ENCODE measurements at regions not wholly inside any gene's neighbourhood (a gene's known extent, or its start where the extent isn't known, plus 50 kb on each side); places are given as distances from the start of the nearest gene placed in this dataset.

- no peak for DNase-seq (ENCODE audit: low read depth, low spot score)
These were observed 251.3 kb upstream of the PLET1 start for GRCh38 chr11:112511911-112512310.

- DNase-seq (ENCODE audit: low read depth, low spot score), result no peak
These were observed 252.8 kb upstream of the PLET1 start for GRCh38 chr11:112513417-112513816.

GRCh38 chr11:112514011-112514740 lies 253.5 kb upstream of the PLET1 start:
- no peak for DNase-seq (ENCODE audit: low read depth, low spot score)

- DNase-seq (ENCODE audit: low read depth, low spot score), result no peak
These were observed 255.6 kb upstream of the PLET1 start for GRCh38 chr11:112516261-112516660.

GRCh38 chr11:112516755-112517154 lies 256.1 kb upstream of the PLET1 start:
- no peak for DNase-seq (ENCODE audit: low read depth, low spot score)

GRCh38 chr11:112518371-112518770 lies 257.7 kb upstream of the PLET1 start:
- DNase-seq (ENCODE audit: low read depth, low spot score), result no peak

GRCh38 chr11:112519751-112520150 lies 259.1 kb upstream of the PLET1 start:
- no peak for DNase-seq (ENCODE audit: low read depth, low spot score)

- DNase-seq (ENCODE audit: low read depth, low spot score), result no peak
These were observed 259.7 kb upstream of the PLET1 start for GRCh38 chr11:112520354-112520753.

GRCh38 chr11:112522536-112522935 lies 261.9 kb upstream of the PLET1 start:
- DNase-seq (ENCODE audit: low read depth, low spot score), result no peak

- no peak for DNase-seq (ENCODE audit: low read depth, low spot score)
These were observed 262.4 kb upstream of the PLET1 start for GRCh38 chr11:112523031-112523430.

GRCh38 chr11:112523477-112523876 lies 262.8 kb upstream of the PLET1 start:
- DNase-seq (ENCODE audit: low read depth, low spot score), result no peak

GRCh38 chr11:112523951-112524350 lies 263.3 kb upstream of the PLET1 start:
- no peak for DNase-seq (ENCODE audit: low read depth, low spot score)

- DNase-seq (ENCODE audit: low read depth, low spot score), result no peak
These were observed 264.1 kb upstream of the PLET1 start for GRCh38 chr11:112524798-112525197.

- DNase-seq (ENCODE audit: low read depth, low spot score), result peak; percentile 46
These were observed 264.6 kb upstream of the PLET1 start for GRCh38 chr11:112525270-112525669.

- no peak for DNase-seq (ENCODE audit: low read depth, low spot score)
These were observed 265.4 kb upstream of the PLET1 start for GRCh38 chr11:112525844-112526590.

- no peak for DNase-seq (ENCODE audit: low read depth, low spot score)
These were observed 266.2 kb upstream of the PLET1 start for GRCh38 chr11:112526699-112527416.

GRCh38 chr11:112529071-112529470 lies 268.4 kb upstream of the PLET1 start:
- no peak for DNase-seq (ENCODE audit: low read depth, low spot score)

GRCh38 chr11:112532506-112532905 lies 271.8 kb upstream of the PLET1 start:
- DNase-seq (ENCODE audit: low read depth, low spot score), result no peak

GRCh38 chr11:112533682-112534081 lies 273.0 kb upstream of the PLET1 start:
- no peak for DNase-seq (ENCODE audit: low read depth, low spot score)

- DNase-seq (ENCODE audit: low read depth, low spot score), result no peak
These were observed 273.5 kb upstream of the PLET1 start for GRCh38 chr11:112534208-112534607.

GRCh38 chr11:112537026-112537425 lies 276.4 kb upstream of the PLET1 start:
- no peak for DNase-seq (ENCODE audit: low read depth, low spot score)

GRCh38 chr11:112537846-112538330 lies 277.2 kb upstream of the PLET1 start:
- DNase-seq (ENCODE audit: low read depth, low spot score), result no peak
